HG03039 (cell line): ENCODE measurements at regions not wholly inside any gene's neighbourhood (a gene's known extent, or its start where the extent isn't known, plus 50 kb on each side); places are given as distances from the start of the nearest gene placed in this dataset.

Source experiments
- ATAC-seq: cut with Tn5 transposase; IDR thresholded peaks from one replicate; pipeline ENCODE4 v1.9.1; 2021; ENCODE audit warnings: mild to moderate bottlenecking, moderate library complexity; ENCODE audit not compliant: unreplicated experiment

DNA sequence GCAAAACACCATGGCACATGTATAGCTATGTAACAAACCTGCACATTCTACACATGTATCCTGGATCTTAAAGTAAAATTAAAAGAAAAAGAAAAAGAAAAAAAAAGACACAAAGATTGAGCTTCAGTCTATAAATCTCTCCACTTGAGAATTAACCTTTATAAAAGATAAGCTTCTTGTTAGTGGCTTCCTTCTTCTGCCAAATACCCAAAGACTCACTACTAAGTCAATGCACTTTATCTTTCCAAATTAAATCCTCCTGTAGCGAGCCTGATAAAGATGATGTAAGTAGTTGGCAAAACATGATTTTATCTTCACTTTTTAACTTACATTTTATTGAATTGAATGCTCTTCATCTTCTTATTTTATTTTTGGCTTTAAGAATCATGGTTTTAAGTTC lies 349.9 kb downstream of the TRIB2 start:
- no peak for ATAC-seq

DNA sequence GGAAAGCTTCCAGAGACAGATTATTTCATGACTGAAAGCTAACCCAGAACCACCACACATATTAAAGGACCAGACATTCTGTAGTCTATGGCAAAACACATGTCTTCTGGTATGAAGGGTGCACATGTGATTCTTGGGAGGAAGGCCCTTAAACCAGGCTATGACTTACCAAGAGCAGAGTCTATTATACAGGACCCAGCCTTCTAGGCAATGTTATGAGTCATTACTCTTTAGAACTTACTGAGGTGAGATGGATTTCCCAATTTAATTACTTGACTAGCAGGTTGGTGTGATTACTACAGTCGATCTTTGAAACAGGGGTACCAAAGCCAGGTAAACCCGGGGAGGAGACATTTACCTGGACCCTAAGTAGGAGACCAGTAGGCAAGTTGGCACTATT lies 350.8 kb downstream of the TRIB2 start:
- no peak for ATAC-seq

DNA sequence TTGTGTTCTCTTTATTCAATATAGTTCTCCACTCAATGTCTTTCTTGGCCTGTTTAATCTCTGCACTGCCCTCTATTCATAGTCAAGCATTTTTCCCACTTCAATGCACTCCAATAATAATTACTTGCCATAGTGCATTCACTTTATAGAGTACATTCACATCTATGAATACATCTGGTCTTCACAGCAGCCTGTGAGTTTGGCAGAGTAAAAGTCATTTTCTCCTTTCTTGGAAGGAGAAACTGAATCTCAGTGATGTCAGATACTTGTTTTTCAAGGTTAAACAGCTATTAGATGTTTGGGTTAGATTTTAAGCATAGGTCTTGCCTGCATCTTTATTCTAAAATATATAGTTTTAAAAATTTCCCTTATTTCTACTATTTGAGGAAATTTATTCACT lies 373.2 kb downstream of the TRIB2 start:
- ATAC-seq: no peak

DNA sequence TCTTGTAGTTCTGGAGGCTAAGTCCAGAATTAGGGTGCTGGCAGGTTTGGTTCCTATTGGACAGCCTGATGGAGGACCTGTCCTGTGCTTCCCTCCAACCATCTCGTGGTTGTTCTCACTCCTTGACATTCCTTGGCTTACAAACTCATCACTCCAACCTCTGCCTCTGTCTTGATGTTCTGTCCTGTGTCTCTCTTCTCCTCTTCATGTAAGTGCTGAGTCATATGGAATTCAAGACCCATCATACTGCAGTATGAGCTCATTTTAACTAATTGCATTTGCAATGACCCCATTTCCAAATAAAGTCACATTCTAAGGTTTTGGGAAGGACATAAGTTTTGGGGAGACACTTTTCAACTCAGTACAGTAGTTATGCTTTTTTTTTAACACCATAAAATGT lies 374.7 kb downstream of the TRIB2 start:
- ATAC-seq: no peak

DNA sequence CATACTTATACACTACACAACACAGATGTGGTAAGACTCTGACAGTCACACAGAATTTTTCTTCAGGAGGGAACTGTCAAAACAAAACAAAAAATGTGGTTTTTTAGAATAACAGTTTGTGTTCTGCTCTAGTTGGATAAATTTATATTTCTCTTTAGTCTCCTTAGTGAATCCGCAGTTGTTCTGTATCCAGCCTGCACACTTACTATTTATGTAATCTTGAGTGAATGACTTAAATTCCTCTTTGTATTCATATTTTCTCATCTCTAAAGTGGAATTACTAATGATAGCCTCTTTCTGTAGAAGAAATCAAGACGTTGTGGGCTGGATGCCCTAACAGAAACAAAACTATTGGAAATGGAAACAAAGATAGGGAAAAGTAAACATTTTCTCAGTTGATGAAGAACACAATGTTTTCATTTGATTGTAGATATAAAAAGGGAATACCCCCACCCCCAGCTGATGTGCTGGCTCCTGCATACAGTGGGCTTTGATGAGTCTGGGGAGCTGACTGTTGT lies 375.2 kb downstream of the TRIB2 start:
- no peak for ATAC-seq

DNA sequence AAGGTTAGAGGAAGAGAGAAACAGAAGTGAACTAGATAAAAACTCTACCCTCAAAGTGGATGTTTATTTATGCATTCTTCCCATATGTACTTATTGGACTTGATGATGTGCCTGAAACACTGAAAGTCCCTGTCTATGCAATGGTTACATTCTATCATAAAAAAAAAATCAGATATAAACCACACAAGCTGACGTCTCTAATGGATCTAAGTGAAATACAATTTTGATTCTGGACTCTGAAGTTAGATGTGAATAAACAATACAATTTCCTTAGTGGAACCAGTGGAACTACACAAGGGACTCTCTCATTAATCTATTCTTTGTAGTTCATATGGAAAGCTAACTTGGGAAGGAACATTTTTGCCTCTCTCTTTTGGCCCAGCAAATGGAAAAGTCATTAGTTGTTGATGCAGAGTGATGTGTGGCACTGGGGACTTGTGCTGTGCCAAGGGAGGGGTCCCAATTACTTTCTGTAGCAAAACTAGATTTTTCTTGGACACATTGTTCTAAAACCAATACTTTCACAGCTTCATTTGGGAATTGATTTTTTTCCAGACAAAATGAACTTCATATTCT lies 376.8 kb downstream of the TRIB2 start:
- no peak for ATAC-seq

DNA sequence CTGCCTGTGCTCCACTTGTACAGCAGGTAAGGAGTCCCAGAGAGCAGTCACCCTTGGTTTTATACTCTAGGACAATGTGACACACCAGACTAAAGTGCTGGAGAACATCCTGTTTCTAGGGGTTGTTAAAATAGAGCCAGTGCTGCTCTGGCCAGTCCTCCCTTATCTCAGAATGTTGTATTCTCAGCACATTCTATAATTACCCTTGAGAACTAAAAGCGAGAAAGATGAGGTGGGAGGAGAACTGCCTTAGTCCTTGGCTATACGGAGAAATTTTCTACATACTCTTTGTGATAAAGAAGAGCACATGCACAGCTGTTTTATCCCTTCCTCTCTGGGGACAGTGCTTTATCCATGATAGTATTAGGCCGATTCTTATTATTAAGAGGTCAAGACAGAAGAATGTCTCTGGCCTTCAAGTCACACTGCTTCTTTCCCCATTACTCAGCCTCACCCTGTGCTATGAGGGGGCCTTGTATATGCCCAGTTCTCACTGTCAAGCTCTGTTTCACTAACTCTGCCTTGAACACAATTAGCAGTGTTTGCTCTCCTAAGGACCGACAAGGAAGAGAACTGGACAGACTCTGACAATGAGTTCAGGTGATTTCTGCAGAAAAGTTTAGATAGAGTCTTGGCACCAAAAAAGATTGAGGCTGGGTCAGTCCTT lies 385.8 kb downstream of the TRIB2 start:
- no peak for ATAC-seq

DNA sequence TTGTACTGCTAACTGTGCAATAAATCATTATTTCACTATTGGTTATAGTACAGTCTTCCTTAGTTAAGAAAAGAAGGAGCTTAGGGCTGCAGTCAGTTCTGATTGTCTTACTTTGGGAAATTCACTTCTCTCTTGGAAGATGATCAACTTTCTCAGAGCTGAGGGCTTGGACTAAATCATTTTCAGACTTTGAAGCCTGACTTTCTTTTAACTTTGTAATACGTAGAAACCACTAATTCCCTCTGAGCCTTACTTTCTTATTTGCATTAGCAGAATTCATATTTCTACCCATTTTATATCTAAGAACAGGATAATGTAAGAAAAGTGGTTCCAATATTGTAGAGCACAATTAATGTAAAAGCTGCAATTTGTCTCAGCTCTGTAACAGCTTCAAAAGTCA lies 386.4 kb downstream of the TRIB2 start:
- no peak for ATAC-seq

DNA sequence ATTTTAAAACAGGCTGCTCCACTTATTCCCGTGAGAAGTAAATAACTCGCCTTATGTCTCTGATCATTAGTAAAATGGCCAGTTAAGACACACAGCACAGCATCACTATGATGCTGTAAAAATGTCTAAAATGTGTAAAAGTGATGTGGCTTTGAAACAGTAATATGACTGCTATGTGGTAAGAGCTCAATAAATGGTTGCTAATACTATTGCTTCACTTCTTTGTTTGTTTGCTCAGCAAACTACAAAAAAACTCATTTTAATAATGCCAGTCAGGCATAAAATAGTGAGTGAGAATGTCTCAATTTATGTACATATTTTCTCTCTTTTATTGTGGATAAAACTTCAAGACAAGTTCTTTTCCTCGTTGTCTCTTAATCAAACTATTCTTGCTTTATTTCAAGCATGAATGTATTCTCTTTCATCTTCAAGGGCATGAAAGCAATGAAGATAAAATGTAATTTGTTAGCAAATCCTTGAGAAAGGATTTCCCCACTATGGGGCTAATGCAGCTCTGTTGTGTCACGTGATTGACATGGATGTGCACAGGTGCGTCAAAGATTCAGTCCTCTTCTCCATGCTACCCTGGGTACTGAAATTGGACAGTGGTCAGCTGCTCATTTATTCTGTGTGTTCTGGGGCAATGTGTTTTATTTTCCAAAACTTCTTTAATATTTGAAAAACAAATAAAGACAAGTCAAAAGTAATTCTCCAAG lies 387.2 kb downstream of the TRIB2 start:
- no peak for ATAC-seq

DNA sequence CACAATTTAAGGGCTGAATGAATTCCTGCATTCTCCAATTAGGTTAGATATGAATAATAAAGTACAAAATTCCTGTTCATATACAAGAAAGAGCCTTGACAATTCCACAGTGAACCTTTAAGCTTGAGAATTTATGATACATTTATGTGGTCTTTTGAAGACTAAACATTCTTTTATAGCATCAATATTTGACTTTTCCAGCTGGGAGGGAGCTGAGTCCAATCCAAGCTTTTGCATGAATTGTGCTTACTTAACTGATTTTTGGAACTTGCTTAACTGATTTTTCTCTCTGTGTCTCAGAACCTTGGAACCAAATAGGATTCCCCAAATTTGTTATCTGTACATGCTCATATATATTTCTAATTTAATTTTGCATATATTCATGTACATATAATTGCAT lies 388.0 kb downstream of the TRIB2 start:
- ATAC-seq: no peak

DNA sequence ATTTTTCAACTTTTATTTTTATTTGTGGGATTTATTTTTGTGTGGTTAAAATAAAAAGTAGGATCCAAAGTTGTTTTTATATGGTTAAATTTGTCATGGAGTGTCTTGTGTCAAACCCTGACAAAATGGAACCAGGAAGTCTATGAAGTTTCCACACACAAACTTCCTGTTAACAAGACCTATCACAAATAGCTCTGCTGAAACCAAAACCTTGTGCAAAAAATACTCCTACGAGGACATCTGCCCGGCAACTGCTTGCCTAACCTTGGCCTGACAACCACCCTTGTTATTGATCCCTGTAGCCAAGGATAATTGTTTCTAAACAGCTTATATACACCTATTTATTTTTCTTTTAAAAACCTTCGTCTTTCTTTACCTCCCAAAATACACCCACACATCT lies 389.6 kb downstream of the TRIB2 start:
- no peak for ATAC-seq

DNA sequence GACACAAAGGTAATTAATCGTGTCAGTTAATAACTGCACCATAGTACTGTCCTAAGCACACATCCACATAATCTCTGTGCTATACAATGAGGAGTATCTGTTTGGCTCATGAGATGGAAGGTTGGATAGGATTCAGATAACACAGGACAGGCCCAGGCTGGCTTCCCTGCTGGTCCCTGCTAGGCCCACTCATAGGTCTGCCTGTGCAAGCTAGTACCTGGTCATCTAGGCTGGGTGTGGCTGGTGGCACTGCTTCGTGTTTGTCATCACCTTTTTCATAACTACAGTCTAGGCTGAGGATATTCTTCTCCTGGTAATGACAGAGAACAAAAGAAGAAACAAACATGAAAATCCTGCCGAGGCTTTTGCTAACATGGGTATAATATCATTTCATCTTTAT lies 392.8 kb downstream of the TRIB2 start:
- ATAC-seq: no peak

DNA sequence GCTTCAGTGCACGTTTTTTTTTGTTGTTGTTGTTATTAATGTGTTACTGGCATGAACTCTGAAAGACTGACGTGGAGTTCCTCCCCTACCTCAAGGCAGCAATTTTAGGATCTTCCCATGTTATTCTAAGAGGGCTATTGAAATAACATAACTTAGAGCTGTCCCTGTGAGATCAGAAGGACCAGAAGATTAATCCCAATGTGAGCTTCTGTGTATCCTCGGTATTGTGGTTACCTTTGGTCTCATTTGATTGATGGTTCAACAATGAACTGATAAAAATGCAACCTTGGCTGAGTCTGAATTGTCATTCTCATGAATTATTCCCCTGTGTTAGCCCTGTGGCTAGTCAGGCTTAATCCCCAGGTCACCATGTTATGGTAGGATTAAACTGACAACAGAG lies 394.1 kb downstream of the TRIB2 start:
- no peak for ATAC-seq

DNA sequence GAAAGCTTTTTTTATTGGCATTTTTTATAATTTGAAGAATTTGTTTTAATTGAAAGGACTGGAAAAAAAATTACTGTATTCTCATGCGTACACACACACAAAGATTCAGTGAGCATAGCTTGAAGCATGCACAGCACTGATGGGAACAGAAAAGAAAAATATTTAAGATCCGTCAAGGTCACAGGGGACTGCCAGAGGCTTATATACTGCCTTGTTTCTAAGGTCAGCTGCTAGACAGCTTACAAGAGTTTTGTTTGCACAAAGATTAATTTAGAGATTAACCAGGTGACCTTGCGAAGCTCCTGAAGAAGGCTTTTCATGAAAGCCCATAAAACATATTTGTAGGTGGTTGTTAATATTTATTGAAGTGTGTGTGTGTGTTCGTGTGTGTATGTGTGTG lies 396.3 kb downstream of the TRIB2 start:
- no peak for ATAC-seq

DNA sequence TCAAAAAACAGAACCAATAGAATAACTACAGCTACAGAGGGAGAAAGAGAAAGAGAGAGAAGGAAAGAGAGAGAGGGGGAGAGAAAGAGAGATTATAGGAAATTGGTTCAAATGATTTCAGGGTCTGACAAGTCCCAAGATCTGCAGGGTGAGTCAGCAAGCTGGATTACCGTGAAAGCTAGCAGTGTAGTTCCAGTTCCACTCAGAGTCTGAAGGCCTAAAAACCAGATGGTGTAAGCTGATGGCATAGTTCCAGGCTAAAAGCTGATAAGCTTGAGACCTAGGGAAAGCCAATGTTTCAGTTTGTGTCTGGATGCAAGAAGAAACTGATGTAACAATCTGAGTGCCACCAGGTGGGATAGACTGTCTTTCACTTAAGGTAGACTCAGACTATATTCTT lies 397.7 kb downstream of the TRIB2 start:
- ATAC-seq: no peak

DNA sequence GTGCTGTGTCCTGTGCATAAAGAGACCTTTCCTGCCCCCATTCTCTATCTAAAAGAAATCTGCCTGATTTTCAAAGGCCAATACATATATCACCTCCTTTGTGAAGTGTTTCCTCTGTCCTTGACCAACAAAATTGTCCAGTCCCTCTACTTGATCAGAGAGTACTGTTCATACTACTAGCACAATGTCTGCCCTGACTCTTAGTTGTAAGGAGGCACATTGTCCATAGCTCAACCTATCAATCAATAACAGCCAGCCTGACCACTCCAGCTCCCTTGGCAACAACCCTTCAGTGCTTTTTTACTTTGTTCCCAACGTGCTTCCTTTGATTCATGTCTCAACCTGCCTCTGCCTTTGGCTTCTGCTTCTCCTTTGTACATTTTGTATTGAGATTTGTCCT lies 398.9 kb downstream of the TRIB2 start:
- ATAC-seq: no peak

DNA sequence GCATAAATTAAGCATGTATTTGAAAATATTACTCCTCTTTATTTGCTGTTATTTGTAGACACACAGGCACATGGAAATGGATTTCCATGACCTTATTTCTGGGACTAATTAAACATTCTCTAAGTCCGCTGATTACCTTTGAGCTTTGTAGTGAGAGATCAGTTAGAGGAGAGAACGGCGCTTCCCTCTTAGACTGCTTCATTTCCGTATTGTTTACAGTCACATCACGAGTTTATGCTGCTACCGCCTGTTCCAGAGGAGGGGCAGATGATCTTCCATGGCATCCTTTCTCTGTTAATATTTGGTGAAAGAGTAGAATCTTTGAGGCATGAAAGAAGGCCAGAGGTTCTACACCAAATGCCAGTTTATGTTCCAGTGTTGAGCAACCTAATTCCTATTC lies 404.4 kb downstream of the TRIB2 start:
- no peak for ATAC-seq

DNA sequence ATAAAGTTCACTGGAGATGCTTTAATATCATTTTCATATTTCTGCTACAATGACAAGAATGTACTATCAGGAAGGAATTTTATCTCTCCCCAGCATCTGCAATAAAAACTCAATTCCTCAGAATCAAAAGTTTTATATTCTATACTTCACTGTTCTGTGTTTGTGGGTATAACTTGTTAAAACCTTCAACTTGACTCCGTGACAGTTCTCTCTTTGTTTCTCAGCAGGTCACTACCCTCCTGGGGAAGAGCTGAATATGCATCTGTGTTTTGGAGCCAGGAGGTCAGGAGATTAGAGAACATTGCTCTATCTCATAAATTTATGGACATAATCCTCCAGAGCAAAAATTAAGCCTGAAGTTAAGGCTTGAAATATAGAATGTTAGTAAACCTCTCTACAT lies 411.4 kb downstream of the TRIB2 start:
- no peak for ATAC-seq

DNA sequence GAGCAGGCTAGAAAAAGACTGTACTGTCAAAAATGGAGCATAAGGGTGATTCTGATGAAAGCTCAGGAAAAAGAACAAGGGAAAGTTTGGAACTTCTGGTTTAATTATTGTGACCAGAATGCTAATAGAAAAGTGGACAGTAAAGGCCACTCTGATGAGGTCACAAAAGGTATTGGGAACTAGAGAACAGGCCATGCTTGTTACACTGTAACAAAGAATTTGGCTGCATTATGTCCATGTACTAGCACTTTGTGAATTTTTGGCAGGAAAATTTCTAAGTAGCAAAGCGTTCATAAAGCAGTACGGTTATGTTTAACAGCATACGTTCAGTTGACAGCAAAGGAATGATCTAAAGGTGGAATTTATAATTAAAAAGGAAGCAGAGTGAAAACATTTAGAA lies 418.6 kb downstream of the TRIB2 start:
- no peak for ATAC-seq

DNA sequence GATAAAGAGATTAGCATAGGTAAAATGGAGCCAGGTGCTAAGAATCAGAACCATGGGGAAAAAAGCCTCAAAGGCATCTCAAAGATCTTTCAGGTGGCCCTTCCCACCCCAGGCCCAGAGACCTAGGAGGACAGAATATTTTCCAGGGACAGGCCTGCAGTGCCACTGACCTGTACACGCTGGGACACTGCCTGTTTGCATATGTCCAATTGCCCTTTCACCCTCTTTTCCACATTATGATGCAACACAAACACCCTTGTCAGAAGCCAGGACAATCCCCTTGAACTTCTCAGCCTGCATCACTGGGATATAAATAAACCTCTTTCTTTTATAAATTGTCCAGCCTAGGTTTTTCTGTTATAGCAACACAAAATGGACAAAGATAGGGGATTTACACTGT lies 419.1 kb downstream of the TRIB2 start:
- no peak for ATAC-seq

DNA sequence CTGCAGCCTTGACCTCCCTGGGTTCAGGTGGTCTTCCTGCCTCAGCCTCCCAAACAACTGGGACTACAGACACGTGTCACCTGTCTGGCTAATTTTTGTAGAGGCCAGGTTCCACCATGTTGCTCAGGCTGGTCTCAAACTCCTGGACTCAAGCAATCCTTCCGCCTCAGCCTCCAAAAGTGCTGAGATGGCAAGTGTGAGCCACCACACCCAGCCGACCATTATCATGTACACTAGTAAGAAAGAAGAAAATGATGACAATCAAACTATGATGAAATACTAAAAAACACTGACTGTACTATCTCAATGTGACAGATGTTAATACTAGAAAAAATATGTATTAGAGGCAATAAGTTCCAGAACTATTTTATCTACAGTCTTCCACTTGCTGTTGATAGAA lies 420.9 kb downstream of the TRIB2 start:
- ATAC-seq: no peak

DNA sequence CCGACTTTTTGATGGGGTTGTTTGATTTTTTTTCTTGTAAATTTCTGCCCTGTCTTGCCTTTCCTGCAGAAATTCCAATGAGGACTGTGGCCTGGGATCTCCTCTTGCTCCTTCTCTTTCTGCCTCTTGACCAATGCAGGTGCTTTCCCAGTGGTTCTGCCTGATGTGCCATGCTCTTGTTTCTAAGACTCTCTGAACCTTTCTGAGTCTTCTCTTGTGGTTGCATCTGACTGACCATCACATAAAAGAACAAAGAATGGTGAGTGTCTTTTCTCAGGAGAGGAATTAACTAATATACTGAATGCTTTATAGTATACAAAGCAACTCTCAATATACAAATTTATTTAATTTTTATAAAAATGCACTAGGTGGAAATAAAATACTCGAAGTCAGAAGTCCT lies 424.6 kb downstream of the TRIB2 start:
- ATAC-seq: no peak
